ENCODE measurements at regions not wholly inside any gene's neighbourhood (a gene's known extent, or its start where the extent isn't known, plus 50 kb on each side); places are given as distances from the start of the nearest gene placed in this dataset.
"Not testable (repeated sequence)": the region's sequence is repeated elsewhere in the genome, so short reads cannot be mapped to it uniquely, and the experiment has no call there.

DNA sequence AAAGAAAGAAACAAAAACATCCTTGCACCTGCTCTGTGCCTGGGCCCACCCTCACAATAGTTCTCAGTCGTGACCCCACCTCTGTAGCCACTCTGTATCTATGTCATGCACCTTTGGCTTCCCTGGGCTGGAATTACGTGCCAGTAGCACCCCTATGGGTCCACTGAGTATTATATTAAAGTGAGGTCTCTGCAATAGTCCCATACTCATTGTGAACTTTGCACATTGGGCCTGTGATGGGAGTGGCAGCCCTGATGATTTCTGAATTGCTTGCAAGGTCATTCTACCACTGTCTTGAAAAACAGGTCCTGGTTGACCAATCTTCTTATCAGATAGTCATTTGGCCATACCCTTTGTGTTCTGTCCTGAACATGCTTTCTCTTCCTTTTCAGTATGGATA is 1012.1 kb downstream of the RAB28 start:
- TF ChIP-seq ZFX (IDR thresholded peaks at IDR 0.05; ENCODE audit: borderline replicate concordance): no peak
- TF ChIP-seq, protein P1, sequence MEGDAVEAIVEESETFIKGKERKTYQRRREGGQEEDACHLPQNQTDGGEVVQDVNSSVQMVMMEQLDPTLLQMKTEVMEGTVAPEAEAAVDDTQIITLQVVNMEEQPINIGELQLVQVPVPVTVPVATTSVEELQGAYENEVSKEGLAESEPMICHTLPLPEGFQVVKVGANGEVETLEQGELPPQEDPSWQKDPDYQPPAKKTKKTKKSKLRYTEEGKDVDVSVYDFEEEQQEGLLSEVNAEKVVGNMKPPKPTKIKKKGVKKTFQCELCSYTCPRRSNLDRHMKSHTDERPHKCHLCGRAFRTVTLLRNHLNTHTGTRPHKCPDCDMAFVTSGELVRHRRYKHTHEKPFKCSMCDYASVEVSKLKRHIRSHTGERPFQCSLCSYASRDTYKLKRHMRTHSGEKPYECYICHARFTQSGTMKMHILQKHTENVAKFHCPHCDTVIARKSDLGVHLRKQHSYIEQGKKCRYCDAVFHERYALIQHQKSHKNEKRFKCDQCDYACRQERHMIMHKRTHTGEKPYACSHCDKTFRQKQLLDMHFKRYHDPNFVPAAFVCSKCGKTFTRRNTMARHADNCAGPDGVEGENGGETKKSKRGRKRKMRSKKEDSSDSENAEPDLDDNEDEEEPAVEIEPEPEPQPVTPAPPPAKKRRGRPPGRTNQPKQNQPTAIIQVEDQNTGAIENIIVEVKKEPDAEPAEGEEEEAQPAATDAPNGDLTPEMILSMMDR (IDR thresholded peaks at IDR 0.05): no peak
- H3K27ac ChIP-seq: no peak overlapping the region

DNA sequence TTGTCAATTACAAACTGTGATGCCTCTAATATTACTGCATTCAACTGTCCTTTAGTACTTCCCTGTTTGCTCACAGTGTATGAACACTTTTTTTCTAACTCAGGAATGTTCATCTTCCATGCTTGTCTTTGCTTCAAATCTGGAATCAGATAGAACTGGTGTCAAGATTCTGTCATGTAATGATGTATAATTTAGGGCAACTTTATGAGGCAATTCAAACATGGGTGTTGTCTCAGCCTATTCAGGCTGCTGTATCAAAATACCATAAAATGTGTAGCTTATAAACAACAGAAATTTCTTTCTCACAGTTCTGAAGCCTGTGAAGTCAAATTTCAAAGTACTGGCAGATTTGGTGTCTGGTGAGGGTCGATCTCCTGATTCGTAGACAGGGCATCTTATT is 1012.9 kb downstream of the RAB28 start:
- H3K27ac ChIP-seq: no peak overlapping the region
- no peak for TF ChIP-seq ZFX (IDR thresholded peaks at IDR 0.05; ENCODE audit: borderline replicate concordance)
- TF ChIP-seq, protein P1 (IDR thresholded peaks at IDR 0.05): no peak

- H3K27ac ChIP-seq: not testable (repeated sequence)
These were observed 1022.6 kb downstream of the RAB28 start for GRCh38 chr4:12461576-12461975.

GRCh38 chr4:12459126-12459525 is 1025.0 kb downstream of the RAB28 start:
- H3K27ac ChIP-seq: no peak overlapping the region
- TF ChIP-seq ZFX (IDR thresholded peaks at IDR 0.05; ENCODE audit: borderline replicate concordance): no peak
- TF ChIP-seq, protein P1 (IDR thresholded peaks at IDR 0.05): no peak

GRCh38 chr4:12458621-12459020 is 1025.5 kb downstream of the RAB28 start:
- no peak for TF ChIP-seq ZFX (IDR thresholded peaks at IDR 0.05; ENCODE audit: borderline replicate concordance)
- TF ChIP-seq, protein P1 (IDR thresholded peaks at IDR 0.05): no peak
- H3K27ac ChIP-seq: no peak overlapping the region

- no peak overlapping the region for H3K27ac ChIP-seq
- TF ChIP-seq, protein P1 (IDR thresholded peaks at IDR 0.05): no peak
- TF ChIP-seq ZFX (IDR thresholded peaks at IDR 0.05; ENCODE audit: borderline replicate concordance): no peak
These were observed 1023.6 kb upstream of the HS3ST1 start for GRCh38 chr4:12452291-12452690.

DNA sequence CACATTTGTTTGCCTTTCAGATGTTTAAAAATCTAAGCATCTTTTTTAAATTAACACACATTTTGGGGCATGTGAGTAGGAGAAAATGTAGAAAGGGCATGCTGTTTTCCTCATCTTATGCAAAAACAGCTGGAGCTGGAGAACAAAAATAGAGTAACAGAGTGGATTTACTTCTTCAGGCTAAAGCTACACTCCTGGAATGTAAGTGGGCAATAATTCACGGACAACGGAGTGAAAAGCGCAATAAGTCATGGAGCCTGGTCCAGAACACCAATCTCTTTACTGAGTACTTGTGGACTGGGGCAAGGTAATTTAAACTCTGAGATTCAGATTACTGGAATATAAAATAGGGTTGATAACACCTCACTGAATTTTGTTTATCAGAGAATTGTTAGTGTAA is 1018.8 kb upstream of the HS3ST1 start:
- TF ChIP-seq, protein P1 (IDR thresholded peaks at IDR 0.05): no peak
- TF ChIP-seq ZFX (IDR thresholded peaks at IDR 0.05; ENCODE audit: borderline replicate concordance): no peak
- H3K27ac ChIP-seq: no peak overlapping the region

GRCh38 chr4:12446657-12447185 is 1018.0 kb upstream of the HS3ST1 start:
- no peak overlapping the region for H3K27ac ChIP-seq
- TF ChIP-seq ZFX (IDR thresholded peaks at IDR 0.05; ENCODE audit: borderline replicate concordance): no peak
- TF ChIP-seq, protein P1 (IDR thresholded peaks at IDR 0.05): no peak
